Epithelial cell of esophagus (primary cell): ENCODE measurements at regions not wholly inside any gene's neighbourhood (a gene's known extent, or its start where the extent isn't known, plus 50 kb on each side); places are given as distances from the start of the nearest gene placed in this dataset.
"Not testable (repeated sequence)": the region's sequence is repeated elsewhere in the genome, so short reads cannot be mapped to it uniquely, and the experiment has no call there.

Experiments
- DNase-seq: peaks from one replicate; pipeline ENCODE4 v3.0.0; 2010; ENCODE audit warnings: low read depth
- H3K4me3 ChIP-seq: 2 replicates; pipeline ENCODE4 v1.5.1; 2011; ENCODE audit warnings: mild to moderate bottlenecking, low read length, control low read depth
- TF ChIP-seq, protein P1 (sequence below): IDR thresholded peaks from 2 replicates; pipeline ENCODE4 v1.5.1; 2011; ENCODE audit warnings: low read depth, mild to moderate bottlenecking, low read length, control low read depth, inconsistent platforms; ENCODE audit not compliant: insufficient read depth; ENCODE audit errors: missing control alignments

- no peak for DNase-seq
- H3K4me3 ChIP-seq, result no peak overlapping the region
- TF ChIP-seq, protein P1, sequence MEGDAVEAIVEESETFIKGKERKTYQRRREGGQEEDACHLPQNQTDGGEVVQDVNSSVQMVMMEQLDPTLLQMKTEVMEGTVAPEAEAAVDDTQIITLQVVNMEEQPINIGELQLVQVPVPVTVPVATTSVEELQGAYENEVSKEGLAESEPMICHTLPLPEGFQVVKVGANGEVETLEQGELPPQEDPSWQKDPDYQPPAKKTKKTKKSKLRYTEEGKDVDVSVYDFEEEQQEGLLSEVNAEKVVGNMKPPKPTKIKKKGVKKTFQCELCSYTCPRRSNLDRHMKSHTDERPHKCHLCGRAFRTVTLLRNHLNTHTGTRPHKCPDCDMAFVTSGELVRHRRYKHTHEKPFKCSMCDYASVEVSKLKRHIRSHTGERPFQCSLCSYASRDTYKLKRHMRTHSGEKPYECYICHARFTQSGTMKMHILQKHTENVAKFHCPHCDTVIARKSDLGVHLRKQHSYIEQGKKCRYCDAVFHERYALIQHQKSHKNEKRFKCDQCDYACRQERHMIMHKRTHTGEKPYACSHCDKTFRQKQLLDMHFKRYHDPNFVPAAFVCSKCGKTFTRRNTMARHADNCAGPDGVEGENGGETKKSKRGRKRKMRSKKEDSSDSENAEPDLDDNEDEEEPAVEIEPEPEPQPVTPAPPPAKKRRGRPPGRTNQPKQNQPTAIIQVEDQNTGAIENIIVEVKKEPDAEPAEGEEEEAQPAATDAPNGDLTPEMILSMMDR, result no peak
Observed at GRCh38 chr5:7269591-7270274, 126.2 kb upstream of the ADCY2 start.

- H3K4me3 ChIP-seq, result no peak overlapping the region
- TF ChIP-seq, protein P1, result no peak
- no peak for DNase-seq
Observed at GRCh38 chr5:7271435-7272084, 124.4 kb upstream of the ADCY2 start.

DNA sequence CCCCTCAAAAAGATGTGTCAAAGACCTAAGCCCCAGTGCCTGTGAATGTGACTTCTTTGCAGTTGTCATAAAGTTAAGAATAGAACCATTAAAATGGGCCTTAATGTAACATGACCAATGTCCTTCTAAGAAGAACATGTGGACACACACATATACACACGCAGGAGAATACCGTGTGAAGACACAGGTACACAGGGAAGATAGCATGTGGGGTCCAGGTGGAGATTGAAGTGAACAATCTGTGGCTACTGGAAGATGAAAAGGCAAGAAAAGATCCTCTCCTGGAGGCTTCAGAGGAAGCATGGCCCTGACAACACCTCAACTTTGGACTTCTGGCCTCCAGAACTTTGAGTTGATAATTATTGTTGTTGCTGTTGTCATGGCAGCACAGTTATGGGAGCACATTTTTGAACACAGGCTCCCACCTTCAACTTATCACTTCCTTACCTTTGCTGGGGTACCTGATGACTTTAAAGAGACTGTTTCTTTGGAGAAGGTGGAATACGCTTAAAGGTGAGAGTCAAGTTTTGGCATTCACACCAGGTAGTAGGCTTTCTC, 123.5 kb upstream of the ADCY2 start:
- TF ChIP-seq, protein P1, result no peak
- DNase-seq, result no peak
- no peak overlapping the region for H3K4me3 ChIP-seq

DNA sequence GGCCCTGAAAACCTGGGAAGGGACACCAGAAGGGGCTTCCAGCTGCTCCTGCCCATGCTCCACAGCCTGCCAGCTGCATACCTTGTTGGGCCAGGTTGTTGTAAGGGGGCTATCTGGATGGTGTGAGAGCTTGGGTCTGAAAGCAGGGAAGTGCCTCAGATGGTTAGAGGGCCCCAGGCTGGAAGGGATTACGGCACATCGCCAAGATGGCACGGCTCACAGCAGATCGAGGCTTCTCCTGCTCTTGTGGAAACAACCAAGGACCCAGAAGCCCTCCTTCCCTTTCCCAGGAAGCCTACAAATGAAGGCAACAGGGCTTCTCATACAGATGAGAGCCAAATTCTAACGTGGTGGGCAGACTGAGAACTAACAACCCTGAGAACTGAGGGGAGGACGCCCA, 121.7 kb upstream of the ADCY2 start:
- DNase-seq, result no peak
- TF ChIP-seq, protein P1, result no peak
- no peak overlapping the region for H3K4me3 ChIP-seq

GRCh38 chr5:7289634-7290033, 106.3 kb upstream of the ADCY2 start:
- DNase-seq, H3K4me3 ChIP-seq: not testable (repeated sequence)

DNA sequence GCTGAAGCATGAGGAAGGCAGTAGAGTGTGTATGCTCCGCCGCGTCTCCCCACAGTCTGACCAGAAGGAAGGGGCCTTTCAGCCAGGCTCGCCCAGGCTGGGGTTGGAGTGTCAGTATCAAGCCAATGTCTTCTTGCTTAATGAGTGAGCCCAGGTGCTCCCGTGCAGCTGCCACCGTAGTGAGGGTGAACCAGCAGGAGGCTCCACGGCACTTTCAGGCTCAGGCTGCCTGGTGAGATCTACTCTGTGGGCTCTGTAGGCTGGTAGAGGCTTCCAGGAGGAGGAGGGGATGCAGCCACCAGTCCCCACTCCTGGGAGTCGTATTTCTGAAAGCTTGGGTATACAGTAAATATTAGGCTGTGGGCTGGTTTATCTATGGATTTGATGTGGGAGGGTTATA, 98.1 kb upstream of the ADCY2 start:
- H3K4me3 ChIP-seq, DNase-seq: not testable (repeated sequence)

DNA sequence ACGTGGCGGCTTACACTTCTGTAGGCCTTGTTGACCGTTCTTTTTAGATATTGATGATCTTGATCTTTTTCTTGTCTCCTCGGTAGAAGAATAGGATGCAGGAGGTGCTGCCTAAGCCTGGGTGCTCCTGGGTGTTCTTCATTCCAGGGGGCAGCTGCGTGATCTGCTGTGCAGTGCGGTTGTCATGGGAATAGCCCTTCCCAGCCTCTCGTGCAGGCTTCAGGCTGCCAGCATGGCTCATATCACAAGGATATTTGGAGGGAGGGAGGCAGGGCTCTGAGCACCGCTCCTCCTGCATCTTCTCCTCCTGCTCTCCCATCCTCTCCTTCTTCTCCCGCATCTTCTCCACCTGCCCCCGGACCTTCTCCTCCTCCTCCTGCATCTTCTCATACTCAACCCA, 96.2 kb upstream of the ADCY2 start:
- not testable (repeated sequence) for H3K4me3 ChIP-seq, DNase-seq

DNA sequence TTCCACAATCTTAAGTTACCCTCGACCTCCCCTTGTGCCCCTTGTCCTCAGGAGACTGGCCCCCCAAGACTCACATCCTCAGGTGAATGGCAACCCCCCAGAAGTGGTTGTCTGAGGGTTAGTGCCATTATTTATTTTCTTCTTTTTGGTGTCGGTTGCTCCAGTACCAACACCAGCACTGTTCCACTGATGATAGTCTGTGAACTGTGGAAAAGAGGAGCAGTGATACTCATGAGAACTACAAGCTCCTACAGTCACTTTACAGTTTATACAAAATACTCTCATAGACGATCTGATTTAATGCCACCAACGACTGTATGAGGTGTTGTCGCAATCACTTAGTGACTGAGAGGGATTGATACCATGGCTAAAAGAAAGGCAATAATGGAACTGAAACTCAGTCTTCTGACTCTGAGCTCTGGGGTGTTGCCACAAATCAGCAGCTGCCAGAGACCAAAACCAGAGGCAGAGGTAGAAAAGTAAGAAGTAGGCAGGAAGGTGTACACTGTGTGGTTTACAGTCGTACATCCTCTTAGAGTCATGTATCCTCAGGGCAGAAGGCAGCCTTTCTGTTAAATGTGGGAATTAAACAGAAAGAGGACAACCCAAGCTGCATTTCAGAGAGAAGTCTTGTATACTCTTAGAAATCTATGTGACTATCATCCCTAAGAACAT, 90.8 kb upstream of the ADCY2 start:
- not testable (repeated sequence) for H3K4me3 ChIP-seq, DNase-seq

DNA sequence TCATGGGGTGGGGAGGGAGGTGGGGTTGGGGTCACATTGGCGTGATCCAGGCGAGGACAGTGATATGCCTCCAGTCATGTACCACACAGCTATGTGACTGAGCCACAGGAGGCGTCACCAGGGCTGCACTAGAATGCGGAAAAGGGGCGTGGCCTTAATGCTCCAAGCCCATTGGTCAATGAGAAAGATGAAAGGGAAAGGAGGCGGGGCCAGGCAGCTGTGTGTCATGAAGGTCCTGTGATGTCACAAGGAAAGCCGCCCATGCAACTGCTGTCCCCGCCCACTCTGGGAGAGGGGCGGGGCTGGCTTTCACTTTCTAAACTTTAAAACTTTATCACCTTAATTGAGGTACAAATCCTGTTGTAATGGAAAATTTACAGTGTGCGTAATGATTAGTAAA, 89.4 kb upstream of the ADCY2 start:
- not testable (repeated sequence) for DNase-seq, H3K4me3 ChIP-seq

DNA sequence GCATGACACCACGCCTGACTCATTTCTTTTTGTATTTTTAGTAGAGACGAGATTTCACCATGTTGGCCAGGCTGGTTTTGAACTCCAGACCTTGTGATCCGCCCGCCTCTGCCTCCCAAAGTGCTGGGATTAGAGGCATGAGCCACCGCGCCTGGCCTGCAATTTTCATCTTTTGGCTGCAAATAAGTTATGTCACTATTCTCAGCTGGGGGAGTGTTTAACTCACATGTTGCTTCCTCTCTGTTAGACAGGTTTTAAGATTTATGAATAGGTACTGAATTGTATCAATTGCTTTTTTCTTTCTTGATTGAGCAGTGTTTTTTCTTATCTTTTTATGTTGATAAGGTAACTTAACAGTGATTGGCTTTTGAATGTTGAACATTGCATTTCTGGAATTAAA, 88.2 kb upstream of the ADCY2 start:
- DNase-seq, H3K4me3 ChIP-seq: not testable (repeated sequence)

- H3K4me3 ChIP-seq, DNase-seq: not testable (repeated sequence)
Observed at GRCh38 chr5:7309715-7310114, 86.2 kb upstream of the ADCY2 start.

- DNase-seq, result peak; percentile 24
- H3K4me3 ChIP-seq, result not testable (repeated sequence)
Observed at GRCh38 chr5:7310656-7311055, 85.3 kb upstream of the ADCY2 start.
